ENCODE measurements at regions not wholly inside any gene's neighbourhood (a gene's known extent, or its start where the extent isn't known, plus 50 kb on each side); places are given as distances from the start of the nearest gene placed in this dataset.
"Not testable (repeated sequence)": the region's sequence is repeated elsewhere in the genome, so short reads cannot be mapped to it uniquely, and the experiment has no call there.

- not testable (repeated sequence) for TF ChIP-seq FEZF1 (tag by site-specific recombination; IDR thresholded peaks at IDR 0.05); OSR2 (tag by site-specific recombination; IDR thresholded peaks at IDR 0.05); ZNF747 (tag by site-specific recombination; IDR thresholded peaks at IDR 0.05); ZBTB21 (tag by site-specific recombination; IDR thresholded peaks at IDR 0.05); ZNF10 (tag by site-specific recombination; IDR thresholded peaks at IDR 0.05); YY1 (tag by site-specific recombination; IDR thresholded peaks at IDR 0.05); BCL11A (tag by site-specific recombination; IDR thresholded peaks at IDR 0.05; ENCODE audit: low read depth); AEBP2 (tag by site-specific recombination; IDR thresholded peaks at IDR 0.05; ENCODE audit: borderline replicate concordance); SP7 (tag by site-specific recombination; IDR thresholded peaks at IDR 0.05)
- TF ChIP-seq, protein P1, sequence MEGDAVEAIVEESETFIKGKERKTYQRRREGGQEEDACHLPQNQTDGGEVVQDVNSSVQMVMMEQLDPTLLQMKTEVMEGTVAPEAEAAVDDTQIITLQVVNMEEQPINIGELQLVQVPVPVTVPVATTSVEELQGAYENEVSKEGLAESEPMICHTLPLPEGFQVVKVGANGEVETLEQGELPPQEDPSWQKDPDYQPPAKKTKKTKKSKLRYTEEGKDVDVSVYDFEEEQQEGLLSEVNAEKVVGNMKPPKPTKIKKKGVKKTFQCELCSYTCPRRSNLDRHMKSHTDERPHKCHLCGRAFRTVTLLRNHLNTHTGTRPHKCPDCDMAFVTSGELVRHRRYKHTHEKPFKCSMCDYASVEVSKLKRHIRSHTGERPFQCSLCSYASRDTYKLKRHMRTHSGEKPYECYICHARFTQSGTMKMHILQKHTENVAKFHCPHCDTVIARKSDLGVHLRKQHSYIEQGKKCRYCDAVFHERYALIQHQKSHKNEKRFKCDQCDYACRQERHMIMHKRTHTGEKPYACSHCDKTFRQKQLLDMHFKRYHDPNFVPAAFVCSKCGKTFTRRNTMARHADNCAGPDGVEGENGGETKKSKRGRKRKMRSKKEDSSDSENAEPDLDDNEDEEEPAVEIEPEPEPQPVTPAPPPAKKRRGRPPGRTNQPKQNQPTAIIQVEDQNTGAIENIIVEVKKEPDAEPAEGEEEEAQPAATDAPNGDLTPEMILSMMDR (tag by site-specific recombination; IDR thresholded peaks at IDR 0.05) = not testable (repeated sequence)
These were observed 228.5 kb upstream of the RARB start for GRCh38 chr3:25199567-25199966.

Measured in HEK293 (cell line).